GM23338 (cell line): ENCODE measurements at regions not wholly inside any gene's neighbourhood (a gene's known extent, or its start where the extent isn't known, plus 50 kb on each side); places are given as distances from the start of the nearest gene placed in this dataset.

Source experiments
- ATAC-seq: fragments of 200-7000 bp; cut with Tn5 transposase; 3 replicates; pipeline ENCODE4 v1.9.1; 2020
- DNase-seq: peaks from one replicate; pipeline ENCODE4 v3.0.0-alpha.2; 2015; ENCODE audit warnings: low spot score
- H2AFZ ChIP-seq: fragments of 200-600 bp; sonication (generic); 2 replicates; pipeline ENCODE4 v1.8.0; 2016; ENCODE audit warnings: antibody characterized with exemption, mild to moderate bottlenecking, moderate library complexity
- H3F3A ChIP-seq: fragments of 200-600 bp; sonication (generic); replicated peaks from 2 replicates; pipeline ENCODE4 v1.8.0; 2017; ENCODE audit warnings: antibody characterized with exemption, mixed run types, low read depth
- H3K27ac ChIP-seq: fragments of 200-600 bp; sonication (generic); 2 replicates; pipeline ENCODE4 v1.6.1; 2016; ENCODE audit warnings: low read depth
- H3K27me3 ChIP-seq: fragments of 200-600 bp; sonication (generic); 2 replicates; pipeline ENCODE4 v1.8.0; 2016; ENCODE audit warnings: mild to moderate bottlenecking, mixed run types, moderate library complexity; ENCODE audit not compliant: insufficient read depth
- H3K36me3 ChIP-seq: fragments of 200-600 bp; sonication (generic); 2 replicates; pipeline ENCODE4 v1.8.0; 2016; ENCODE audit warnings: mild to moderate bottlenecking; ENCODE audit not compliant: insufficient read depth
- H3K4me1 ChIP-seq: fragments of 200-600 bp; sonication (generic); 2 replicates; pipeline ENCODE4 v1.8.0; 2016; ENCODE audit warnings: mild to moderate bottlenecking, moderate library complexity; ENCODE audit not compliant: insufficient read depth
- H3K4me2 ChIP-seq: fragments of 200-600 bp; sonication (generic); 2 replicates; pipeline ENCODE4 v1.7.1; 2017; ENCODE audit warnings: mixed run types
- H3K4me3 ChIP-seq: fragments of 200-600 bp; sonication (generic); 2 replicates; pipeline ENCODE4 v1.6.1; 2016; ENCODE audit warnings: mixed run types
- H3K79me2 ChIP-seq: fragments of 200-600 bp; sonication (generic); replicated peaks from 2 replicates; pipeline ENCODE4 v1.8.0; 2017; ENCODE audit warnings: mild to moderate bottlenecking; ENCODE audit not compliant: insufficient read depth
- H3K9me2 ChIP-seq: fragments of 200-600 bp; sonication (generic); 2 replicates; pipeline ENCODE4 v1.8.0; 2017; ENCODE audit not compliant: insufficient read depth
- H4K20me1 ChIP-seq: fragments of 200-600 bp; sonication (generic); replicated peaks from 2 replicates; pipeline ENCODE4 v1.8.0; 2017; ENCODE audit warnings: mild to moderate bottlenecking; ENCODE audit not compliant: insufficient read depth
- H3K27ac Mint-ChIP-seq: 2 replicates; pipeline ENCODE4 v1.8.0; 2020; ENCODE audit warnings: inconsistent platforms, mild to moderate bottlenecking, moderate library complexity, mixed read lengths
- H3K27me3 Mint-ChIP-seq: 3 replicates; pipeline ENCODE4 v1.8.0; 2022; ENCODE audit warnings: low read depth, mild to moderate bottlenecking, moderate library complexity, mixed read lengths, inconsistent platforms; ENCODE audit not compliant: insufficient read depth, poor library complexity
- H3K36me3 Mint-ChIP-seq: 3 replicates; pipeline ENCODE4 v1.8.0; 2021; ENCODE audit warnings: low read depth, mild to moderate bottlenecking, inconsistent platforms, moderate library complexity, mixed read lengths
- H3K4me1 Mint-ChIP-seq: 3 replicates; pipeline ENCODE4 v1.8.0; 2020; ENCODE audit warnings: mild to moderate bottlenecking, inconsistent platforms, mixed read lengths
- H3K4me3 Mint-ChIP-seq: 3 replicates; pipeline ENCODE4 v1.8.0; 2021; ENCODE audit warnings: moderate library complexity, mild to moderate bottlenecking, inconsistent platforms, mixed read lengths
- H3K9me3 Mint-ChIP-seq: 3 replicates; pipeline ENCODE4 v1.8.0; 2020; ENCODE audit warnings: moderate library complexity, mild to moderate bottlenecking, inconsistent platforms, mixed read lengths
- EZH2phosphoT487 ChIP-seq: fragments of 200-600 bp; sonication (generic); IDR thresholded peaks from one replicate; pipeline ENCODE4 v1.8.1; 2018; ENCODE audit warnings: antibody characterized with exemption; ENCODE audit not compliant: unreplicated experiment
- JUNB ChIP-seq: IDR thresholded peaks from one replicate; pipeline ENCODE4 v1.6.1; 2016; ENCODE audit warnings: antibody characterized with exemption; ENCODE audit not compliant: unreplicated experiment
- POLR2AphosphoS5 ChIP-seq: IDR thresholded peaks from 2 replicates; pipeline ENCODE4 v1.6.1; 2016; ENCODE audit warnings: antibody characterized with exemption, low read depth
- ZNF331 ChIP-seq: fragments of 250-450 bp; sonication (Bioruptor Pico); IDR thresholded peaks from 2 replicates; pipeline ENCODE4 v1.5.0; 2020; ENCODE audit warnings: low read depth, mild to moderate bottlenecking, moderate library complexity
- ZNF462 ChIP-seq: fragments of 250-450 bp; sonication (Bioruptor Pico); IDR thresholded peaks from 2 replicates; pipeline ENCODE4 v1.5.0; 2020; ENCODE audit warnings: mild to moderate bottlenecking, moderate library complexity
- TF ChIP-seq, protein P1 (sequence below): IDR thresholded peaks from one replicate; pipeline ENCODE4 v1.6.1; 2018; ENCODE audit warnings: antibody characterized with exemption; ENCODE audit not compliant: unreplicated experiment

DNA sequence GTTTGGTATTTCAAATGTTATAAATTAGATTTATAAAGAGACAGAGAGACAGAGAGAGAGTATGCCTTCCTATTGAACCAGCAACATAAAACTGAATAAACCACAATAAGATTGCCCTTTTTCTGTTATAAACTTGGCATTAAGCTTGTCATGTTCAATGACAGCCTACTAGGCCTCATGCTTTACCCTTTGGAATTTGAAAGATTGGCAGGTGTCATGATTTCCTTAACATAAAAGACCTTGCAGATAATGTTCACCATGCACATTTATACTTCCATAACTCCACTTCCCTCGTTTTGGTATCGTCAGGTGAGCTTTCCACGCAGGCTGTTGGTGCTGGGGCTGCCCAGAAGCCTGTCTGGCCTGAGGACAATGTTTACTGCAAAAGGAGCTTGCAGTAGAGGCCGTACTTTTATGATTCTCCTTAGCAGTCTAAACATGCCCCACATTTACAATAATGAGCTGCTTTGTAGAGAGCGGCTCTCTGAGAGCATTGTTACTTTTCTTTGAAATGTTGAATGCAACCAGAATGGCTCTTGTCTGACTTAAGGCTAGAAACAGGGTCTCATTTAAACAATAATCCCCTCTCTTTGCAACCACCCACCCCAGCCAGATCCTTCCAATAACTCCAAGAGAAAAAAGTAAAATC lies 379.1 kb upstream of the ATP5MC3 start (continued):
- no peak for TF ChIP-seq ZNF462 (CRISPR knock-in tag)
- TF ChIP-seq, protein P1, sequence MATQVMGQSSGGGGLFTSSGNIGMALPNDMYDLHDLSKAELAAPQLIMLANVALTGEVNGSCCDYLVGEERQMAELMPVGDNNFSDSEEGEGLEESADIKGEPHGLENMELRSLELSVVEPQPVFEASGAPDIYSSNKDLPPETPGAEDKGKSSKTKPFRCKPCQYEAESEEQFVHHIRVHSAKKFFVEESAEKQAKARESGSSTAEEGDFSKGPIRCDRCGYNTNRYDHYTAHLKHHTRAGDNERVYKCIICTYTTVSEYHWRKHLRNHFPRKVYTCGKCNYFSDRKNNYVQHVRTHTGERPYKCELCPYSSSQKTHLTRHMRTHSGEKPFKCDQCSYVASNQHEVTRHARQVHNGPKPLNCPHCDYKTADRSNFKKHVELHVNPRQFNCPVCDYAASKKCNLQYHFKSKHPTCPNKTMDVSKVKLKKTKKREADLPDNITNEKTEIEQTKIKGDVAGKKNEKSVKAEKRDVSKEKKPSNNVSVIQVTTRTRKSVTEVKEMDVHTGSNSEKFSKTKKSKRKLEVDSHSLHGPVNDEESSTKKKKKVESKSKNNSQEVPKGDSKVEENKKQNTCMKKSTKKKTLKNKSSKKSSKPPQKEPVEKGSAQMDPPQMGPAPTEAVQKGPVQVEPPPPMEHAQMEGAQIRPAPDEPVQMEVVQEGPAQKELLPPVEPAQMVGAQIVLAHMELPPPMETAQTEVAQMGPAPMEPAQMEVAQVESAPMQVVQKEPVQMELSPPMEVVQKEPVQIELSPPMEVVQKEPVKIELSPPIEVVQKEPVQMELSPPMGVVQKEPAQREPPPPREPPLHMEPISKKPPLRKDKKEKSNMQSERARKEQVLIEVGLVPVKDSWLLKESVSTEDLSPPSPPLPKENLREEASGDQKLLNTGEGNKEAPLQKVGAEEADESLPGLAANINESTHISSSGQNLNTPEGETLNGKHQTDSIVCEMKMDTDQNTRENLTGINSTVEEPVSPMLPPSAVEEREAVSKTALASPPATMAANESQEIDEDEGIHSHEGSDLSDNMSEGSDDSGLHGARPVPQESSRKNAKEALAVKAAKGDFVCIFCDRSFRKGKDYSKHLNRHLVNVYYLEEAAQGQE = no peak
- no peak for TF ChIP-seq ZNF331 (CRISPR knock-in tag)
- TF ChIP-seq POLR2AphosphoS5 = no peak
- no peak for TF ChIP-seq EZH2phosphoT487

DNA sequence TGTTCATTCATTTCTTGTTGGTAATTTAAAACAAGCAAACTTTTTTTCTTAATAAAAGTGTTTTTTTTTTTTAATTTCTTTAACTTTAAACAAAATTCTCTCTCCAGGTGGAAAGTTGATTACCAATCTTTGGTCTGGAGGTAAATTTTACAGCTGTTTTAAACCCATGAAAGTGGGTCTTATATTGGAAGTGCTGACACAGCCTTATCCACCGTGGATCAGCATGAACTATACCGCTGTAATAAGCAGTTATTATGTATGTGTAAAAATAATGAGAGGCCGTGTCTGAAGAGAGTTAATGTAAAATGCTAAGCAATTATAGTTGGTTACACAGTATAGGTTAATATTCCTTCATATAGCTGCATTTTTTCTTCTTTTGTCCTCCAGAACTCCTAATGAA lies 378.1 kb upstream of the ATP5MC3 start:
- Histone ChIP-seq H3K36me3 (no peaks in the 10 kb centered on the region), H3K79me2 (no peaks in the 10 kb centered on the region), H3F3A (no peaks in the 10 kb centered on the region), H3K4me1 (peaks cover 15% of the 10 kb centered on the region), H3K27ac (no peak overlapping the region), H3K9me2 (peaks cover 3% of the 10 kb centered on the region), H4K20me1 (no peaks in the 10 kb centered on the region), H3K4me3 (no peak overlapping the region), H2AFZ (no peak overlapping the region), H3K4me2 (no peak overlapping the region), H3K27me3 (no peaks in the 10 kb centered on the region)
- Mint-ChIP-seq H3K27ac (no peak overlapping the region), H3K9me3 (no peaks in the 10 kb centered on the region), H3K36me3 (no peaks in the 10 kb centered on the region), H3K27me3 (peaks cover 9% of the 10 kb centered on the region), H3K4me1 (peaks cover 23% of the 10 kb centered on the region), H3K4me3 (no peak overlapping the region)
- no peak for DNase-seq
- ATAC-seq = no peak
- TF ChIP-seq JUNB (no peak), ZNF462 (CRISPR knock-in tag) (no peak)
